COLO829 (cell line): ENCODE measurements at regions not wholly inside any gene's neighbourhood (a gene's known extent, or its start where the extent isn't known, plus 50 kb on each side); places are given as distances from the start of the nearest gene placed in this dataset.

ENCODE experiments used
- DNase-seq: peaks from one replicate; pipeline ENCODE4 v3.0.0; 2012; ENCODE audit warnings: low spot score

DNA sequence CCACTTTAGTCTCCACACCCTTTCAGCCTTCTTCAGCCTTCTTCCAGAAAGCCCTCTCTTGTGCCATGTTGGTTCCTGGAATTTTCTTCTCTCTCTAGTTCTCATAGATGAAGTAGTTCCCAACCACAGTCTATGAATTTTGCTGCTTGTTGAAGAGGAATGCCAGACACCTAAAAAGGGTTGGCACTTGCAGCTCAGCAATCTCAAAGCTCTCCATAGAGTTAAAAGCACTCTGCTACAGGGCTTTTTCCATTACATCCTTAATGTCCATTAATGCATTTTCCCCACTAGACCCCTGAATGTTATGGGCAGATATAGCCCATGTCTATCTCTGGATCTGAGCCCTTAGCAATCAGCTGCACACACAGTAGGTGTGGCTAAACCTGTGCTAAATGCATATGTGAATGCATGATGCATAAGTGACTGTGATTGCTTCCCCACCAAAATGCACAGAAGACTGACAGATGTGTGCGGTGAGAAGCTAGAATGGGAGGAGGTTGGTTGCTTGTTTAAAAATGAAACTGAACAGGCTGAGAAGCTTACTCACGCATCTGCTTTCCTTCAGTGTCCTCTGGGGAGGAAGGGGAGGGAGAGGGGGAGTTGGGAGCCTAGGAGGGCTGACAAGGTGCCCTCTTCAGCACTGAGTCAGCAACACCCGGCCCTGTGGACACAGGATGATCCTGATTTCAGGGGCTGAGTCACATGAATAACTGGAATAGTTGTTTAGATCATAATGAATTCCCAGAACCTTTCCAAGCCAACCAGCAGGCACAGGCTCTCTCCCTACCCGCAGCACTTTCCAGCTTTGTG lies 146.1 kb upstream of the FGGY start:
- peak; percentile 58 for DNase-seq

- DNase-seq = no peak
Measured at GRCh38 chr1:59151387-59151761, 145.5 kb upstream of the FGGY start.

DNA sequence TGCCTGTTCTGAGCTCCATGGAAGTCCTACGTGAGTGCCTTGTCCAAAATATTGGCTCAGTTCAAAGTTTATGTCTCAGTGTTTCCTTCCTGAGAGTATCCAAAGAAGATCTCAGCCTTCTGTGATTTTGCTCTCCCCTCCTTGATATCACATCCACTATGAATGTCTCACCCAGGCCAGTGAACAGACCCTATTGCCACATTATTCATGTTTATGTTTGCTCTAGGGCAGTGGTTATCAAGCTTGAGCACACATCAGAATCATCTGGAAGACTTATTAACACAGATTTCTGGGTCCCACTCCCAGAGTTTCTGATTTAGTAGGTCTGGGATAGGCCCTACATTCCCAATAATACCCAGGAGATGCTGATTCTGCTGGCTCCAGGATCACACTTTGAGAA lies 145.0 kb upstream of the FGGY start:
- DNase-seq = no peak

- DNase-seq = no peak
Measured at GRCh38 chr1:59152511-59152910, 144.4 kb upstream of the FGGY start.

GRCh38 chr1:59154401-59154800 lies 142.5 kb upstream of the FGGY start:
- no peak for DNase-seq

GRCh38 chr1:59155351-59155750 lies 141.5 kb upstream of the FGGY start:
- DNase-seq = no peak

DNA sequence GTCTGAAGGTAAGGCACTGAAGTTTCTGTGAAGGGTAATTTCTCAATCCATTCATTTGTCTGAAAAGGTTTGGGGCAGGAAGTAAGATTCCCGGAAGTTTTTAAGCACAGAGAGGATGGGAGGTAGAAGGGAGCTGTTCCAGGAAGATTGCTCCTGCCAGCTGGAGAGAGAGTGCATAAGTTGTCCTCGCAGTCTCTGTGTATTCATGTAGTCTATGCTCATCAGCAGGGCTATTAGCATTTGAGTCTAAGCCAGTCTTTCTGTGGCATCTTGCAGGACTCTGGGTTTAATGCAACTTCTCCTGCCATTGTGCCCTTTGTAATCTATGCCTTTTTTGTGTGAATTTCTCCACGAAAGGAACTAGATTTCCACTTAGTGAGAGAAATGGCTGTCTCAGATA lies 140.8 kb upstream of the FGGY start:
- no peak for DNase-seq

- no peak for DNase-seq
Measured at GRCh38 chr1:59156526-59157199, 140.2 kb upstream of the FGGY start.

DNA sequence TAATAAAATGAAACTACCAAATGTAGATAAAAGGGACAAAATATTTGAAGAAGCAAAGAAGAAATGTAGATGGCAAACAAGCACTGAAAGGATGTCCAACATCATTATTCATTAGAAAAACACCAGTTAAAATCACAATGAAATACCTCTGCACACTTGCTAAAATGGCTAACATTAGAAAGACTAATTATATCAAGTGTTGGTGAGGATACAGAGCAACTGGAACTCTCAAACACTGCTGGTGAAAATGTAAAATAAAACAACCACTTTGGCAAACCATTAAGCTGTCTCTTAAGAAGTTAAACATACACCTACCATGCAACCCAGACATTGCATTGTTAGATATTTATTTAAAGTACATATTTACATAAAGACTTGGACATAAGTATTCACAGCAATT lies 138.6 kb upstream of the FGGY start:
- no peak for DNase-seq

GRCh38 chr1:59159557-59160203 lies 137.2 kb upstream of the FGGY start:
- no peak for DNase-seq

- no peak for DNase-seq
Measured at GRCh38 chr1:59161136-59161535, 135.8 kb upstream of the FGGY start.

- DNase-seq = no peak
Measured at GRCh38 chr1:59162665-59163064, 134.2 kb upstream of the FGGY start.

DNA sequence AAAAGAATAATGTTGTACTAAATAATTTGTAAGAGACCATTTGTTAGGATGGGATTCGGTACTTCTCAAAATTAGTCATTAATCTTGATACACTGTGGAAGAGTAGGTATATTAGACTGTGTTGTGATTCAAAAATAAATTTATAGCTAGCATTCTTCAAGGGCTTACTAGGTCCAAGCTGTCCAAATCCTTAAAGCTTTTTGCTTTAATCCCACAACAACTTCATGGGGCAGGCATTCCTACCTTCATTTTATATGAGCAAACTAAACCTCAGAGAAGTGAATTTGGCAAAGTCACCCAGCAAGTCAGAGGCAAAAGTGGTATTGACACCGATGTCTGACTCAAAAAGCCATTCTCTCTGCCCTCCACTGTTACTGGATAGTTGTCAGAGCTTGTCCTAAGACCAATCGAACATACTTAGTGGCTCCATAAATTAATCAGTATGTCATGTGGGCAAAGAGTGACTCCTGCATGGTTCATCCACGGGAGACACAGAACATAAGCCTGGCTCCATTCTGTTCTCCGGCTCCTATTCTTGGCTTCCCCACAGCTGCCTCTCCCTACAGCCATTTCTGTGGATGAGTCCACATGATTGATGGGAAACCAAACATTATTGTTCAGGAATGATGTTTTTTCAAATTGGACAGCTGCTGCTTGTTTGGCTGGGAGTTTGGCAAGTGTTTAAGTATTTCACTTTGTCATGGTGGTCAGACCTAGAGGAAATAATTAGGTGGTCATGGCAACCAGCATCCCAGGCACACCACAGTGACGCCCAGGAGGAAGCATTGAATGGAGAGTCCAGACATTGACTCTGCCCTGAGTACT lies 133.4 kb upstream of the FGGY start:
- DNase-seq = peak; percentile 14

- DNase-seq = no peak
Measured at GRCh38 chr1:59164371-59164770, 132.5 kb upstream of the FGGY start.

DNA sequence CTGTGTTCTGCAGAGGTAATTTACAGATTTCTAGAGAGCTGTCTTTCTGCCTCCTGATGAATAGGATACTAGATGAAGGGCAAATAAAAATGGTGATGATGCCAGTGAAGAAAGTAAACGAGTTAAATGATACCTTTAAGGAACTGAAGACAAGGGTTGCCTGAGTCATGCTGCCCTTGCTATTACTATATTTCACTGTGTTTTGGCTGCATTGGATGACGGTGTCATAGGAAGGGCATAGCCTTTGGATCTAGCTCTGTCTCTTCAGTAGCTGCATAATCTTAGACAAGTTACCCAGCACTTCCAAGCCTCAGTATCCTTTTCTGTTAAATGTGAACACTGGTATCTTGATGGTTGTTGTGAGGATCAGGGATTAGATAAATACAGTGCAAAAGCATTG lies 131.5 kb upstream of the FGGY start:
- DNase-seq = no peak

DNA sequence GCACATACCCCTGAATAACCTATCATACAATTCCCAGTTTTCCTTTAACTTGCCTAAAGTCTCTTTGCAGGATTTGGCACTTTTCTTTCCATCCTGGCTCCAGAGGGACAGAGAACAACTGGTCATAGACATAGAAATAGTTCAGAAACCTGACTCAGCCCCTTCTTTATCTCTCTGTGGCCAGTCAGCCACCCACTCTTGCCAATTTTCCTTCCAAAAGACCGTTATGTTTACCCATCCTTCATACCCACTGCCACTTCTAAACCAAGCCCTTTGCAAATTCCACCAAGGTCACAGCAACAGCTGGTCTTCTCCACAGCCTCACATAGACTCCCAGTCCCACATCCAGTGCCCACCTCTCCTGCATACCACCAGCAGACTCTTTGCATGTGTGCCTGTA lies 127.2 kb upstream of the FGGY start:
- no peak for DNase-seq

- no peak for DNase-seq
Measured at GRCh38 chr1:59170659-59171058, 126.2 kb upstream of the FGGY start.

DNA sequence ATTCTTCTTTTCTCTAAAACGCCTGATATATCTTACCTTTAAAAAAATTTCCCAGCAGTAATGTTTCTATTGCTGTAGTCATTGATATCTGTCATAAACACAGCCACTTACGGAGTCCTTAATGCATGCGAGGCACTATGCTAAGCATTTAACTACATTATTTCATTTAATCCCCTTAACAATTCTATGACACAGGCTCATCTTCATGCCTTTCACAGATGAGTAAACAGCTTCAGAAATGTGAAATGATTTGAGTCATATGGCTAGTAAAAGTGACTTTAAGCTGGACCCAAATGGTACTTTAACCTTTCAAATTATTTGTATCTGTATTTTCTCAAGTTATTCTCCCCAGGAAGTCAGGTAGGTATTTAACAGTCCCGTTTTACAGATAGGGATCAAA lies 125.1 kb upstream of the FGGY start:
- no peak for DNase-seq

- no peak for DNase-seq
Measured at GRCh38 chr1:59172693-59173092, 124.2 kb upstream of the FGGY start.

DNA sequence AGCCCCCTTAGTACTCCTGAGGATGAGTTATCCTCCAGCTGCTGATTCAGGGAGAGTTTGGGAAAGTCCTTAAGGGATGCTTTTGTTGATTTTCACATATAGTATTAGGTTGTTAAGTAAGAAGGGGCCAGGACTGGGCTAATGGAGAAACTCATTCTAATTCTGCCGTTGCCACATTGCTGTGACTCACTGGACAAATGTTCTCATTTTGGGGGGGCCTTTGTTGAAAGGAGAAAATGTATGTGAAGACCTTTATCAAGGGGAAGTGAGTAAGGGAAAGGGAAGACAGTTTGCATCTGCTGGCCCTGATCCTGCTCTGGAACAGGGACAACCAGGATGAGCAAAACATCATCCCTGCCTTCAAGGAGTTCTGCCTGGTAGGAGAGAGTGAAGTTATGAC lies 123.2 kb upstream of the FGGY start:
- no peak for DNase-seq

GRCh38 chr1:59176471-59176870 lies 120.4 kb upstream of the FGGY start:
- DNase-seq = no peak

DNA sequence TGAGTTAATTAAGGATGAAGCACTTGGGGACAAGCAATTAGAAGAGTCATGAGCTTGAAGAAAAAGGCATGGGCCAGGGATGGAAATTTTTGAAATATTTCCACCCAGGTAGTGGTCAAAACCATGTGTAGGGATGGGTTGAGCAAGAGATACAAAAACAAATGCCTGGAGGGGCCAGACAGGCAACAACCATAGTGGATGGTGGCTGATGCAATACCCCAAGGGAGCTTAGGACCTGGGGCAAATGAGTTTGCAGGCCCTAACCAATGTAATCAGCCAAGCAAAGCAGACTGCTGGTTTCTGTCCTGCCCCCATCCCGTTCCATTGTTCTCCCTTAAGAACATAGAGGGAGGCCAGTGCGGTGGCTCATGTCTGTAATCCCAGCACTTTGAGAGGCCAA lies 119.1 kb upstream of the FGGY start:
- DNase-seq = no peak
